ENCODE measurements at regions not wholly inside any gene's neighbourhood (a gene's known extent, or its start where the extent isn't known, plus 50 kb on each side); places are given as distances from the start of the nearest gene placed in this dataset.

- DNase-seq (ENCODE audit: low spot score) = no peak
Measured at GRCh38 chr6:11925805-11926204, 86.3 kb upstream of the HIVEP1 start.

- no peak for DNase-seq (ENCODE audit: low spot score)
Measured at GRCh38 chr6:11923621-11924020, 88.5 kb upstream of the HIVEP1 start.

GRCh38 chr6:11922901-11923300, 89.2 kb upstream of the HIVEP1 start:
- no peak for DNase-seq (ENCODE audit: low spot score)

- DNase-seq (ENCODE audit: low spot score) = no peak
Measured at GRCh38 chr6:11921751-11922150, 90.4 kb upstream of the HIVEP1 start.

GRCh38 chr6:11921017-11921438, 91.1 kb upstream of the HIVEP1 start:
- DNase-seq (ENCODE audit: low spot score) = no peak

GRCh38 chr6:11920566-11920965, 91.5 kb upstream of the HIVEP1 start:
- DNase-seq (ENCODE audit: low spot score) = no peak

- no peak for DNase-seq (ENCODE audit: low spot score)
Measured at GRCh38 chr6:11919771-11920440, 92.2 kb upstream of the HIVEP1 start.

- no peak for DNase-seq (ENCODE audit: low spot score)
Measured at GRCh38 chr6:11918739-11919605, 93.1 kb upstream of the HIVEP1 start.

GRCh38 chr6:11917951-11918738, 94.0 kb upstream of the HIVEP1 start:
- DNase-seq (ENCODE audit: low spot score) = no peak

GRCh38 chr6:11912420-11912819, 99.7 kb upstream of the HIVEP1 start:
- DNase-seq (ENCODE audit: low spot score) = no peak

GRCh38 chr6:11911538-11911937, 100.6 kb upstream of the HIVEP1 start:
- no peak for DNase-seq (ENCODE audit: low spot score)

- DNase-seq (ENCODE audit: low spot score) = no peak
Measured at GRCh38 chr6:11909696-11910132, 102.4 kb upstream of the HIVEP1 start.

GRCh38 chr6:11908436-11909105, 103.5 kb upstream of the HIVEP1 start:
- no peak for DNase-seq (ENCODE audit: low spot score)

- DNase-seq (ENCODE audit: low spot score) = no peak
Measured at GRCh38 chr6:11903645-11904044, 108.5 kb upstream of the HIVEP1 start.

- no peak for DNase-seq (ENCODE audit: low spot score)
Measured at GRCh38 chr6:11902527-11902926, 109.6 kb upstream of the HIVEP1 start.

- DNase-seq (ENCODE audit: low spot score) = no peak
Measured at GRCh38 chr6:11900662-11901598, 111.2 kb upstream of the HIVEP1 start.

- no peak for DNase-seq (ENCODE audit: low spot score)
Measured at GRCh38 chr6:11899645-11900044, 112.5 kb upstream of the HIVEP1 start.

- DNase-seq (ENCODE audit: low spot score) = no peak
Measured at GRCh38 chr6:11894212-11894611, 115.6 kb upstream of the ADTRP start.

- no peak for DNase-seq (ENCODE audit: low spot score)
Measured at GRCh38 chr6:11891547-11891946, 112.9 kb upstream of the ADTRP start.

GRCh38 chr6:11890849-11891248, 112.2 kb upstream of the ADTRP start:
- DNase-seq (ENCODE audit: low spot score) = no peak

- no peak for DNase-seq (ENCODE audit: low spot score)
Measured at GRCh38 chr6:11890209-11890608, 111.6 kb upstream of the ADTRP start.
